ENCODE measurements at regions not wholly inside any gene's neighbourhood (a gene's known extent, or its start where the extent isn't known, plus 50 kb on each side); places are given as distances from the start of the nearest gene placed in this dataset.

DNA sequence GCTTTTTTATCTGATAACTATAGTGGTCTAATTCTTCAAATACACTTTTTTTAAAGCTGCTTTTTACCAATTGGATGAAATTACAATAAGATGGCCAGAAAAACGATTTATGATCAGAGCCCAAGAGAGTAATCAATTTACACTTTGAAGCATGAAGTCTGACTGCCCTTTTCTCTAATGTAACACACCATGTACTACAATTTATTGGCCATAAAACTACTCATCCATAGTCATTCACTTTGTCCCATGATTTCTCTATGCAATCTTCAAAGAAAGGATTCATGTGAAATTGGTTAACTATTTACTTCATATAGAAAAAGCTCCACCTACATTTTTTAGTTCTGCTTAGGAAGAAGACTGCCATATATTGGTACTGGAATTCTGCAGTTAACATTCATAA, 73.6 kb upstream of the CAST start:
- TF ChIP-seq PKNOX1 (IDR thresholded peaks at IDR 0.05) (no peak), LEF1 (IDR thresholded peaks at IDR 0.05; ENCODE audit: borderline replicate concordance) (no peak), SP1 (IDR thresholded peaks at IDR 0.05) (no peak), TARDBP (IDR thresholded peaks at IDR 0.05) (no peak), CTBP1 (IDR thresholded peaks at IDR 0.05; ENCODE audit: borderline replicate concordance) (no peak), SUZ12 (IDR thresholded peaks at IDR 0.05) (no peak), L3MBTL2 (conservative IDR thresholded peaks at IDR 0.05) (no peak), FOXK2 (IDR thresholded peaks at IDR 0.05) (no peak), ARNT (IDR thresholded peaks at IDR 0.05) (no peak), FOXA1 (IDR thresholded peaks at IDR 0.05) (no peak), BHLHE40 (IDR thresholded peaks at IDR 0.05; ENCODE audit: borderline replicate concordance) (no peak), NFRKB (IDR thresholded peaks at IDR 0.05) (no peak)
- no peak for DNase-seq (ENCODE audit: extremely low spot score)
- CTCF ChIA-PET, result no interaction called here
- POLR2A ChIA-PET, result no interaction called here

GRCh38 chr5:96590796-96591195, 71.4 kb upstream of the CAST start:
- TF ChIP-seq ZNF384 (IDR thresholded peaks at IDR 0.05) (no peak), FOXM1 (IDR thresholded peaks at IDR 0.05; ENCODE audit: borderline replicate concordance) (no peak), CTBP1 (IDR thresholded peaks at IDR 0.05; ENCODE audit: borderline replicate concordance) (no peak), L3MBTL2 (conservative IDR thresholded peaks at IDR 0.05) (no peak), FOXK2 (IDR thresholded peaks at IDR 0.05) (no peak), SP1 (IDR thresholded peaks at IDR 0.05) (no peak), ARNT (IDR thresholded peaks at IDR 0.05) (no peak), TARDBP (IDR thresholded peaks at IDR 0.05) (no peak)
- CTCF ChIA-PET, result no interaction called here
- no peak for DNase-seq (ENCODE audit: extremely low spot score)
- POLR2A ChIA-PET, result no interaction called here

GRCh38 chr5:96595300-96596090, 66.7 kb upstream of the CAST start:
- CTCF ChIA-PET, result interaction anchor here (0.6 to 1.3 kb wide), 4 partner anchors 8 to 768 kb away, joined by 3 to 7 read pairs (median 4); no protein-coding TSS in a partner anchor
- TF ChIP-seq NFRKB (IDR thresholded peaks at IDR 0.05) (no peak), SP1 (IDR thresholded peaks at IDR 0.05) (no peak), ELF4 (IDR thresholded peaks at IDR 0.05) (no peak), L3MBTL2 (conservative IDR thresholded peaks at IDR 0.05) (no peak), FOXM1 (IDR thresholded peaks at IDR 0.05; ENCODE audit: borderline replicate concordance) (no peak), ARNT (IDR thresholded peaks at IDR 0.05) (no peak), LEF1 (IDR thresholded peaks at IDR 0.05; ENCODE audit: borderline replicate concordance) (no peak), FOXK2 (IDR thresholded peaks at IDR 0.05) (no peak), PKNOX1 (IDR thresholded peaks at IDR 0.05) (no peak), CTBP1 (IDR thresholded peaks at IDR 0.05; ENCODE audit: borderline replicate concordance) (no peak)
- POLR2A ChIA-PET, result no interaction called here
- peak; percentile 28 for DNase-seq (ENCODE audit: extremely low spot score)

DNA sequence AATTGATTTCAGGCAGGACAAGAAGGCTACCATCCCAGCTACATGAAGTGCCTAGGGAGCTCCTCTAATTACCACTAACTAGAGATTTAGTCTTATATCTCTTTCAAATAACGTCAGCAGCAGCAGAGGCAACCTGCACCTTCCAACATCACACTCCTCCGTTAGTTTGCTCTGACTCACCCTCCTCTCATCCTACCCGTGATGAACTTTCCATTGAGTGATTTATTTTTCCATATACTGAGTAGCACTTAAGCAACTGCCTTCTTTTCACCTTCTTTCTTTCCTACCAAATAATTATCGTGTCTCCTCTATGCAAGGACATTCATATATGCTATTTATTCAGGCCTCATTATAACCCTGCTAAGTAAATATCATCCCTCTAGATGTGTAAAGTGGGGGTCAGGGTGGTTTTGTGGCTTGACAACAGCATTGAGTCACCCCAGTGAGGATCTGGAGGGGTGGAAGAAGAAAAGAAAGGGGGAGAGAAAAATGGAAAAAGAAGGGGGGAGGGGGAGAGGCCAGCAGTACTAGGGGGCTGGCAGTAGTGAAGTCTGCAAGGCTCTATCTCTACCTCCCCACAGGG, 64.6 kb upstream of the CAST start:
- ChIA-PET POLR2A (no interaction called here), CTCF (no interaction called here)
- TF ChIP-seq LEF1 (IDR thresholded peaks at IDR 0.05; ENCODE audit: borderline replicate concordance) (no peak), BHLHE40 (IDR thresholded peaks at IDR 0.05; ENCODE audit: borderline replicate concordance) (no peak)
- no peak for DNase-seq (ENCODE audit: extremely low spot score)

DNA sequence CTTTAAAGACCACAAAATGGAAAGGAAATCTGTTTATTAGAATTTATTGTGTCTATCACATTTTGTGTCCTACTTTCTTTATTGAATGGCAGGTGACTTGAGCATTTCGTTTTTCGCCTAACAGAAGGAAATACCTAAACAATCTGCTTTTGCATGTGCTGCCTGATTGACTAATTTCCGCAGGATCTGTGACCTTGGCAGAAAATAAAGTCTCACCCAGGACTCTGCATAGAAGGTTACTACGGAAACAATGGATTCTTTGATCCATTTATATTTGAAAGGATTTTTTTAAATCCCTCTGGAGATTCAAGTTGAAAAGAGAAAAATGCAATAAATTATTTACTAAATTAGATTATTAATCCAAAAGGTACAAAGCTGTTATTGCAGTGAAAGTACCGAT, 61.0 kb upstream of the CAST start:
- DNase-seq (ENCODE audit: extremely low spot score), result no peak
- ChIA-PET CTCF (interaction anchor here (1.0 to 2.7 kb wide), 7 partner anchors 9 to 754 kb away, joined by 3 to 17 read pairs (median 4); no protein-coding TSS in a partner anchor), POLR2A (no interaction called here)
- TF ChIP-seq L3MBTL2 (conservative IDR thresholded peaks at IDR 0.05) (no peak), ARNT (IDR thresholded peaks at IDR 0.05) (no peak), FOXK2 (IDR thresholded peaks at IDR 0.05) (no peak), ZNF384 (IDR thresholded peaks at IDR 0.05) (no peak), FOXM1 (IDR thresholded peaks at IDR 0.05; ENCODE audit: borderline replicate concordance) (no peak), SP1 (IDR thresholded peaks at IDR 0.05) (no peak), HDGF (IDR thresholded peaks at IDR 0.05; ENCODE audit: borderline replicate concordance) (no peak), SUZ12 (IDR thresholded peaks at IDR 0.05) (no peak)

DNA sequence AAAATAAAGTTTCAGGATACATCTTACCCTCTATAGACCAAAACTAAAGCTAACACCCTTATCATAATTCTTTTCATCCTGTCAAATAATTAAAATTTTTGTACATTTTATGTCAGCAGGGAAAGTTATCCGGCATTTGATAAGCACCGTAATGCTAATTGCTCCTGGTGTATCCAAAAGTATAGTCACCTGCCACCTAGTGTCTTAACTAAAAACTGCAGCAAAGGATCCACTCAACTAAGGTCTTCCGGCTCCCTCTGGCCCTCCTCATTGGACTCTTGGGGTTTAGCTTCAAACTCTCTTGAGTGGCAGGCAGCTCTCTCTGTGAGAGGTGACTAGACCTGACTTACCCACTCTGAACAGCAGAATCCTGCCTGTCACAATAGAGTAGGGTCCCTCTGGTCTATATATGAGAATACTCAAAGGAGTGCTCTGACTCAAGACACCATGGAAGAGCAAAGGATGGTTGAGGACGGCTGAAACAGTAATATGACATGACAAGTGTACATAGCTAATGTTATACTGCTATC, 60.4 kb upstream of the CAST start:
- TF ChIP-seq FOXK2 (IDR thresholded peaks at IDR 0.05) (no peak), PKNOX1 (IDR thresholded peaks at IDR 0.05) (0 out of 2 replicates have a peak, but pooled peaks have one; percentile 15), ZNF384 (IDR thresholded peaks at IDR 0.05) (no peak)
- ChIA-PET CTCF (interaction anchor here (0.6 to 2.7 kb wide), 11 partner anchors 10 to 821 kb away, joined by 3 to 17 read pairs (median 3); no protein-coding TSS in a partner anchor), POLR2A (no interaction called here)
- peak; percentile 69 for DNase-seq (ENCODE audit: extremely low spot score)

Data from HEK293T (cell line).